Gastroesophageal sphincter (tissue), 3 donors: ENCODE measurements at regions not wholly inside any gene's neighbourhood (a gene's known extent, or its start where the extent isn't known, plus 50 kb on each side); places are given as distances from the start of the nearest gene placed in this dataset.

ENCODE experiments used
- CTCF ChIP-seq, 4 experiments: fragments of 200-600 bp in 2 of 4; fragments of 450-650 bp in 2 of 4; sonication (generic) in 1 of 4; IDR thresholded peaks; one replicate each; pipeline ENCODE4 v1.5.1; 2017 to 2019; ENCODE audit warnings: antibody characterized with exemption in 4 of 4, mild to moderate bottlenecking in 2 of 4, moderate library complexity in 2 of 4
- POLR2A ChIP-seq, 2 donors: fragments of 450-650 bp; IDR thresholded peaks; one replicate each; pipeline ENCODE4 v1.6.1; 2017; ENCODE audit warnings: antibody characterized with exemption in 2 of 2, mild to moderate bottlenecking in 2 of 2, moderate library complexity in 1 of 2
- POLR2AphosphoS5 ChIP-seq: sonication (generic); formaldehyde crosslinking; IDR thresholded peaks from one replicate; pipeline ENCODE4 v1.6.1; 2017; ENCODE audit warnings: antibody characterized with exemption

GRCh38 chr20:53757472-53757913 lies 163.9 kb upstream of the ZNF217 start:
- no peak for TF ChIP-seq CTCF (IDR thresholded peaks at IDR 0.05)
- no peak for TF ChIP-seq POLR2A (IDR thresholded peaks at IDR 0.05)
- no peak for TF ChIP-seq POLR2AphosphoS5
